ENCODE measurements at regions not wholly inside any gene's neighbourhood (a gene's known extent, or its start where the extent isn't known, plus 50 kb on each side); places are given as distances from the start of the nearest gene placed in this dataset.
"Not testable (repeated sequence)": the region's sequence is repeated elsewhere in the genome, so short reads cannot be mapped to it uniquely, and the experiment has no call there.

- Histone ChIP-seq H3K27ac (ENCODE audit: low read depth in 1 of 2, low read length in 1 of 2) (no peak overlapping the region), H3K9me3 (ENCODE audit: control insufficient read depth in 4 of 4, insufficient read depth in 3 of 4, low read length in 3 of 4) (no peaks in the 10 kb centered on the region), H3K4me3 (no peak overlapping the region), H3K27me3 (ENCODE audit: control insufficient read depth in 3 of 3, insufficient read depth in 3 of 3, low read length in 2 of 3) (peaks cover 0 to 10% (median 0%) of the 10 kb centered on the region in 3 donors), H3K9ac (ENCODE audit: insufficient read depth in 1 of 2, low read length in 2 of 2) (no peak overlapping the region), H3K36me3 (ENCODE audit: control insufficient read depth in 4 of 4, insufficient read depth in 4 of 4, low read length in 4 of 4) (no peaks in the 10 kb centered on the region), H3K4me1 (ENCODE audit: control insufficient read depth in 5 of 5, insufficient read depth in 5 of 5, low read length in 5 of 5) (no peaks in the 10 kb centered on the region)
- no peak for DNase-seq
- no peak for TF ChIP-seq CTCF (IDR thresholded peaks at IDR 0.05; ENCODE audit: control extremely low read depth, extremely low read depth)
- 25 to 47% methylated on average over 3 of the region's 3 CpGs for WGBS, 2 donors
- no peak for ATAC-seq (ENCODE audit: insufficient read depth, low FRiP score)
Observed at GRCh38 chrX:14344172-14344940, 185.0 kb upstream of the GLRA2 start.

- 85 to 90% methylated on average over 1 of the region's 1 CpG for WGBS, 2 donors
- ATAC-seq (ENCODE audit: insufficient read depth, low FRiP score) (no peak), DNase-seq (peak in 2 of 3 donors; percentile 60 to 84)
- Histone ChIP-seq H3K9me3 (ENCODE audit: control insufficient read depth in 4 of 4, insufficient read depth in 3 of 4, low read length in 3 of 4) (peaks cover 0 to 2% (median 0%) of the 10 kb centered on the region in 4 donors), H3K27me3 (ENCODE audit: control insufficient read depth in 3 of 3, insufficient read depth in 3 of 3, low read length in 2 of 3) (peaks cover 0 to 9% (median 4%) of the 10 kb centered on the region in 3 donors), H3K36me3 (ENCODE audit: control insufficient read depth in 4 of 4, insufficient read depth in 4 of 4, low read length in 4 of 4) (no peaks in the 10 kb centered on the region), H3K27ac (ENCODE audit: low read depth in 1 of 2, low read length in 1 of 2) (no peak overlapping the region), H3K9ac (ENCODE audit: insufficient read depth in 1 of 2, low read length in 2 of 2) (no peak overlapping the region), H3K4me3 (no peak overlapping the region), H3K4me1 (ENCODE audit: control insufficient read depth in 5 of 5, insufficient read depth in 5 of 5, low read length in 5 of 5) (no peaks in the 10 kb centered on the region)
- TF ChIP-seq CTCF (IDR thresholded peaks at IDR 0.05; ENCODE audit: control extremely low read depth, extremely low read depth) = no peak
Observed at GRCh38 chrX:14309431-14309830, 219.9 kb upstream of the GLRA2 start.

GRCh38 chrX:14308976-14309375, 220.4 kb upstream of the GLRA2 start:
- H3K9ac ChIP-seq (ENCODE audit: insufficient read depth in 1 of 2, low read length in 2 of 2); H3K4me3 ChIP-seq; ATAC-seq (ENCODE audit: insufficient read depth, low FRiP score); H3K9me3 ChIP-seq (ENCODE audit: control insufficient read depth in 4 of 4, insufficient read depth in 3 of 4, low read length in 3 of 4); H3K36me3 ChIP-seq (ENCODE audit: control insufficient read depth in 4 of 4, insufficient read depth in 4 of 4, low read length in 4 of 4); H3K27me3 ChIP-seq (ENCODE audit: control insufficient read depth in 3 of 3, insufficient read depth in 3 of 3, low read length in 2 of 3); H3K27ac ChIP-seq (ENCODE audit: low read depth in 1 of 2, low read length in 1 of 2); H3K4me1 ChIP-seq (ENCODE audit: control insufficient read depth in 5 of 5, insufficient read depth in 5 of 5, low read length in 5 of 5): not testable (repeated sequence)
- 57 to 72% methylated on average over 3 of the region's 3 CpGs for whole genome bisulfite sequencing, 2 donors
- peak; percentile 17 to 81 (median 75) for DNase-seq

- TF ChIP-seq CTCF (IDR thresholded peaks at IDR 0.05; ENCODE audit: control extremely low read depth, extremely low read depth) = no peak
- Histone ChIP-seq H3K9me3 (ENCODE audit: control insufficient read depth in 4 of 4, insufficient read depth in 3 of 4, low read length in 3 of 4) (peaks cover 0 to 2% (median 0%) of the 10 kb centered on the region in 4 donors), H3K27ac (ENCODE audit: low read depth in 1 of 2, low read length in 1 of 2) (no peak overlapping the region), H3K9ac (ENCODE audit: insufficient read depth in 1 of 2, low read length in 2 of 2) (no peak overlapping the region), H3K4me1 (ENCODE audit: control insufficient read depth in 5 of 5, insufficient read depth in 5 of 5, low read length in 5 of 5) (no peaks in the 10 kb centered on the region), H3K4me3 (no peak overlapping the region), H3K27me3 (ENCODE audit: control insufficient read depth in 3 of 3, insufficient read depth in 3 of 3, low read length in 2 of 3) (peaks cover 0 to 3% (median 0%) of the 10 kb centered on the region in 3 donors), H3K36me3 (ENCODE audit: control insufficient read depth in 4 of 4, insufficient read depth in 4 of 4, low read length in 4 of 4) (no peaks in the 10 kb centered on the region)
- 93 to 94% methylated on average over 2 of the region's 2 CpGs for WGBS, 2 donors
- DNase-seq (peak in 2 of 3 donors; percentile 8 to 10), ATAC-seq (ENCODE audit: insufficient read depth, low FRiP score) (no peak)
Observed at GRCh38 chrX:14303891-14304290, 225.4 kb upstream of the GLRA2 start.

- 92 to 95% methylated on average over 6 to 28 of the region's 28 CpGs for WGBS, 2 donors
- not testable (repeated sequence) for H3K36me3 ChIP-seq (ENCODE audit: control insufficient read depth in 4 of 4, insufficient read depth in 4 of 4, low read length in 4 of 4); ATAC-seq (ENCODE audit: insufficient read depth, low FRiP score); H3K9me3 ChIP-seq (ENCODE audit: control insufficient read depth in 4 of 4, insufficient read depth in 3 of 4, low read length in 3 of 4); H3K9ac ChIP-seq (ENCODE audit: insufficient read depth in 1 of 2, low read length in 2 of 2); H3K27ac ChIP-seq (ENCODE audit: low read depth in 1 of 2, low read length in 1 of 2); H3K27me3 ChIP-seq (ENCODE audit: control insufficient read depth in 3 of 3, insufficient read depth in 3 of 3, low read length in 2 of 3); H3K4me3 ChIP-seq; DNase-seq; H3K4me1 ChIP-seq (ENCODE audit: control insufficient read depth in 5 of 5, insufficient read depth in 5 of 5, low read length in 5 of 5)
Observed at GRCh38 chrX:14302561-14302960, 226.8 kb upstream of the GLRA2 start.

Data from lung (tissue), 11 donors.